ENCODE measurements at regions not wholly inside any gene's neighbourhood (a gene's known extent, or its start where the extent isn't known, plus 50 kb on each side); places are given as distances from the start of the nearest gene placed in this dataset.

GRCh38 chr4:27189683-27190082, 329.0 kb downstream of the STIM2 start:
- H3K4me1 Mint-ChIP-seq: no peaks in the 10 kb centered on the region
- H3K27me3 Mint-ChIP-seq: peaks cover 4% of the 10 kb centered on the region
- H3K9me3 Mint-ChIP-seq: no peaks in the 10 kb centered on the region
- H3K36me3 Mint-ChIP-seq: no peaks in the 10 kb centered on the region
- H3K27ac Mint-ChIP-seq: no peak overlapping the region
- H3K4me3 Mint-ChIP-seq: no peak overlapping the region

DNA sequence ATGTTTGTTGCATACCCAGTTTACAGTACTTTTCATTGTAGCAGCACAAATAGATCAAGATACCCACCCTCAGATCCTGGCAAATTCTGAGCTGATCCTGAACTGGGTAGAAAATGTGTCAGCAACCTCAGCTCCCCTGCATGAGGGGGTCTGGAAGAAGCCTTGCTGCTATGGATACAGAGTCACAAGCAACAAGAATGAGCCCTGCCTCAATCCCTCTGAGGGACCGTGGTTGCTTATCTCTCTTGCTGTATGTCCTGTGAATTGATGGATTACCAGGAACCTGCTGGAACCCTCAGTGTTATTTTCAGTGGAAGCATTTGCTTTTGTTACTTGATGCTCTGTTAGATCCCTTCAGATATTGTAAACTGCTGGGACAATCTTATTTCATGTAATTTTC, 331.0 kb downstream of the STIM2 start:
- no peaks in the 10 kb centered on the region for H3K36me3 Mint-ChIP-seq
- peaks cover 4% of the 10 kb centered on the region for H3K27me3 Mint-ChIP-seq
- no peaks in the 10 kb centered on the region for H3K4me1 Mint-ChIP-seq
- no peaks in the 10 kb centered on the region for H3K9me3 Mint-ChIP-seq
- H3K27ac Mint-ChIP-seq: no peak overlapping the region
- no peak overlapping the region for H3K4me3 Mint-ChIP-seq

GRCh38 chr4:27194599-27195176, 334.0 kb downstream of the STIM2 start:
- no peaks in the 10 kb centered on the region for H3K36me3 Mint-ChIP-seq
- H3K4me3 Mint-ChIP-seq: no peak overlapping the region
- H3K9me3 Mint-ChIP-seq: no peaks in the 10 kb centered on the region
- peaks cover 4% of the 10 kb centered on the region for H3K27me3 Mint-ChIP-seq
- no peaks in the 10 kb centered on the region for H3K4me1 Mint-ChIP-seq
- no peak overlapping the region for H3K27ac Mint-ChIP-seq

- H3K4me1 Mint-ChIP-seq: no peaks in the 10 kb centered on the region
- H3K36me3 Mint-ChIP-seq: no peaks in the 10 kb centered on the region
- H3K27ac Mint-ChIP-seq: no peak overlapping the region
- H3K4me3 Mint-ChIP-seq: no peak overlapping the region
- no peaks in the 10 kb centered on the region for H3K9me3 Mint-ChIP-seq
- peaks cover 1% of the 10 kb centered on the region for H3K27me3 Mint-ChIP-seq
Measured at GRCh38 chr4:27198246-27198645, 337.6 kb downstream of the STIM2 start.

- Mint-ChIP-seq H3K27me3 (peaks cover 1% of the 10 kb centered on the region), H3K27ac (no peak overlapping the region), H3K4me1 (no peaks in the 10 kb centered on the region), H3K4me3 (no peak overlapping the region), H3K9me3 (no peaks in the 10 kb centered on the region), H3K36me3 (no peaks in the 10 kb centered on the region)
Measured at GRCh38 chr4:27198971-27199370, 338.3 kb downstream of the STIM2 start.

- H3K36me3 Mint-ChIP-seq: no peaks in the 10 kb centered on the region
- H3K9me3 Mint-ChIP-seq: no peaks in the 10 kb centered on the region
- H3K27ac Mint-ChIP-seq: no peak overlapping the region
- H3K4me1 Mint-ChIP-seq: no peaks in the 10 kb centered on the region
- no peaks in the 10 kb centered on the region for H3K27me3 Mint-ChIP-seq
- no peak overlapping the region for H3K4me3 Mint-ChIP-seq
Measured at GRCh38 chr4:27206009-27206408, 345.4 kb downstream of the STIM2 start.

- Mint-ChIP-seq H3K9me3 (no peaks in the 10 kb centered on the region), H3K27me3 (no peaks in the 10 kb centered on the region), H3K4me1 (no peaks in the 10 kb centered on the region), H3K4me3 (no peak overlapping the region), H3K27ac (no peak overlapping the region), H3K36me3 (no peaks in the 10 kb centered on the region)
Measured at GRCh38 chr4:27210956-27211355, 350.3 kb downstream of the STIM2 start.

GRCh38 chr4:27214010-27214409, 353.4 kb downstream of the STIM2 start:
- Mint-ChIP-seq H3K27me3 (no peaks in the 10 kb centered on the region), H3K36me3 (no peaks in the 10 kb centered on the region), H3K9me3 (no peaks in the 10 kb centered on the region)

GRCh38 chr4:27215220-27215826, 354.7 kb downstream of the STIM2 start:
- no peak overlapping the region for H3K4me3 Mint-ChIP-seq
- H3K27me3 Mint-ChIP-seq: no peaks in the 10 kb centered on the region
- H3K27ac Mint-ChIP-seq: no peak overlapping the region
- no peaks in the 10 kb centered on the region for H3K9me3 Mint-ChIP-seq
- H3K36me3 Mint-ChIP-seq: no peaks in the 10 kb centered on the region
- no peaks in the 10 kb centered on the region for H3K4me1 Mint-ChIP-seq

More at GRCh38 chr4:27214010-27214409, 353.4 kb downstream of the STIM2 start:
- Mint-ChIP-seq H3K4me3 (no peak overlapping the region), H3K4me1 (no peaks in the 10 kb centered on the region), H3K27ac (no peak overlapping the region)

GRCh38 chr4:27217261-27217769, 356.7 kb downstream of the STIM2 start:
- Mint-ChIP-seq H3K4me1 (no peaks in the 10 kb centered on the region), H3K9me3 (peaks cover 1% of the 10 kb centered on the region), H3K27me3 (no peaks in the 10 kb centered on the region), H3K27ac (no peak overlapping the region), H3K4me3 (no peak overlapping the region), H3K36me3 (no peaks in the 10 kb centered on the region)

DNA sequence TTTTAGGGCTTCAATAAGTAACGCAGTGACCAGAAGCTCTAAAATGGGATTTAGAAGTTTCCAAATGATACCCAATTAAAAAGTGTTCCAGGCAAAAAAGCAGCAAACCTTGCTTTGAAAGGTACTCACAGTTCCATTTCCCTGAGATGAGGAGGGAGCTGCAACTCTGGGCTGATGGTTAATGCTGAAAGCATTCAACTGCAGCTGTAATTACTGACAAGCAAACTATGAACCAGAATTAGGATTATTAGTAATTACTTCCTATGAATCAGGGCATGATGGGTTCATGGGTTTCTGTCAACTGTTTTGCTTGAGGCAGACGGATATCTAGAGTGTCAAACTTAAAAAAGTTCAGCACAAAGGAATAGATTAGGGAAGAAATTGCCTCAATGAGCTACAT, 357.4 kb downstream of the STIM2 start:
- H3K36me3 Mint-ChIP-seq: no peaks in the 10 kb centered on the region
- no peaks in the 10 kb centered on the region for H3K4me1 Mint-ChIP-seq
- no peaks in the 10 kb centered on the region for H3K27me3 Mint-ChIP-seq
- H3K27ac Mint-ChIP-seq: no peak overlapping the region
- H3K4me3 Mint-ChIP-seq: no peak overlapping the region
- H3K9me3 Mint-ChIP-seq: peaks cover 5% of the 10 kb centered on the region

DNA sequence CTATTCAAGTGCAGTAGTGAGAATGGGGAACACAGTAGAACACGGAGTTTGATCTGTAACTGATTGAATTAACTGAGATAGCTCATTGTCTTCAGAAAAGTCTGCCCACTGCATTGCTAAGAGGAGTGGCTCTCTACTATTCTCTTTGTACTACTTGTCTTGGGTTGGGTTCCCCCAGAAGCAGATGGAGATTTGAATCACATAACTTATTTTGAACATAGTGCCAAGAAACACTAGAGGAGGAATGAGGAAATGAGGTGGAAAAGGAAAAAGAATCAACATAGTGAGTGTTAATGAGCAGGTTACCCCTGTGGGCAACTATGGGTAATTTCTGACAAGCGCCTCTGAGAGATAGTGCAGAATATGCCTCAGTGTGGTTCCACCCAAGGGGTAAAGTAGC, 362.7 kb downstream of the STIM2 start:
- Mint-ChIP-seq H3K4me3 (no peak overlapping the region), H3K36me3 (no peaks in the 10 kb centered on the region), H3K9me3 (peaks cover 11% of the 10 kb centered on the region), H3K4me1 (no peaks in the 10 kb centered on the region), H3K27ac (no peak overlapping the region), H3K27me3 (peaks cover 1% of the 10 kb centered on the region)

- H3K36me3 Mint-ChIP-seq: no peaks in the 10 kb centered on the region
- no peak overlapping the region for H3K4me3 Mint-ChIP-seq
- H3K27ac Mint-ChIP-seq: no peak overlapping the region
- H3K9me3 Mint-ChIP-seq: peaks cover 7% of the 10 kb centered on the region
- no peaks in the 10 kb centered on the region for H3K4me1 Mint-ChIP-seq
- H3K27me3 Mint-ChIP-seq: peaks cover 1% of the 10 kb centered on the region
Measured at GRCh38 chr4:27233531-27233930, 372.9 kb downstream of the STIM2 start.

DNA sequence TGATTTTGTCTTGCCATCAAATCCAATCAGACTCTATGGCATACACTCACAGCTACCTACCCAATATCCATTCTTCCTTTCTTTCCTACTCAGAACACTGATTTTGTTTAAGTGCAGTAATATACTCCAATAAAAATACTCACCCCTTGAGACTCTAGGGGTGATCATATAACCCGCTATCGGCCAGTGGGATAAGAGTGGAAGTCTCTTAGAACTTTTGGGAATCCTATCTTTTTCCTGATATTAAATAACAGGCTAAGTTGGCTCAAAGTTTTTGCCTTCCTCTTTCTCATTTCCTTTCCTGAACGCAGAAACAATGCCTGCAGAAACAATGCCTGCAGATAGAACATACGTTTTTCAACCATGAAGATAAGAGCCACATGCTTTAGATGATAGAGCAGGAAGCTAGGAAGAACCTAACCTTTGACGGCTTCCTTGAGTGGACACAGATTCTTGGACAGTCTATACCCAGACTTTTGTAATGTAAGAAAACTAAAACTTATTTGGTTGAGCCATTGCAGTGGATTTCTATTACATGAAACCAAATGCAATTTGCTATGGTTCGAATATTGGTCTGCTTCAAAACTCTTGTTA, 373.8 kb downstream of the STIM2 start:
- H3K4me3 Mint-ChIP-seq: no peak overlapping the region
- no peaks in the 10 kb centered on the region for H3K4me1 Mint-ChIP-seq
- H3K27me3 Mint-ChIP-seq: peaks cover 1% of the 10 kb centered on the region
- H3K27ac Mint-ChIP-seq: no peak overlapping the region
- no peaks in the 10 kb centered on the region for H3K36me3 Mint-ChIP-seq
- peaks cover 7% of the 10 kb centered on the region for H3K9me3 Mint-ChIP-seq

GRCh38 chr4:27239641-27240040, 379.0 kb downstream of the STIM2 start:
- Mint-ChIP-seq H3K27me3 (peaks cover 1% of the 10 kb centered on the region), H3K9me3 (peaks cover 7% of the 10 kb centered on the region), H3K4me3 (no peak overlapping the region), H3K27ac (no peak overlapping the region), H3K4me1 (no peaks in the 10 kb centered on the region), H3K36me3 (no peaks in the 10 kb centered on the region)

DNA sequence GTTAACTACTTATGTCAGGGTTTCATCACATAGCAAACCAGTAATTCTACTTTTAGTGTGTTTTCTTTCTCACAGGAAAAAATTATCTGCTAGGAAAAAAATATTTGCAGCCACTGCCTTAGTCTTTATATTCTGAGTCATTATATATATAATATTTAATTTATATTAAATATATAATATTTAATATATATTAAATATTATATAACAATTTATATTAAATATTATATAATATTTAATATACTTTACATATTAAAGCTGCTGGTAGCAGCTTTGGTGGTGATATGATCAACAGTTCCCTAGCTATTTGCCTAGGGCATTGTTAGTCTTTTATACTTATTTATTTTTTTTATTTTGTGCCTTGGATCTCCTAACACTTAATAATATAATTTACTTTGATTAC, 381.6 kb downstream of the STIM2 start:
- Mint-ChIP-seq H3K9me3 (no peaks in the 10 kb centered on the region), H3K4me1 (no peaks in the 10 kb centered on the region), H3K36me3 (no peaks in the 10 kb centered on the region), H3K4me3 (no peak overlapping the region), H3K27ac (no peak overlapping the region), H3K27me3 (no peaks in the 10 kb centered on the region)

All from activated naive CD4-positive, alpha-beta T cell treated with anti-CD3 and anti-CD28 coated beads, Interleukin-2, amount 50 U/mL, for 24 hours (primary cell).